H9 (cell line): ENCODE measurements at regions not wholly inside any gene's neighbourhood (a gene's known extent, or its start where the extent isn't known, plus 50 kb on each side); places are given as distances from the start of the nearest gene placed in this dataset.

Experiments
- DNase-seq: peaks from one replicate; pipeline ENCODE4 v3.0.0-alpha.2; 2017
- H2AFZ ChIP-seq: one replicate; pipeline ENCODE4 v1.6.1; 2013; ENCODE audit warnings: mild to moderate bottlenecking, low read length, control low read depth, moderate library complexity
- H2AK5ac ChIP-seq: 2 replicates; pipeline ENCODE4 v1.6.1; 2013; ENCODE audit warnings: low read length, control low read depth, mixed read lengths; ENCODE audit not compliant: insufficient read length
- H2BK120ac ChIP-seq: one replicate; pipeline ENCODE4 v1.6.1; 2013; ENCODE audit warnings: low read depth, mild to moderate bottlenecking, low read length, control low read depth, inconsistent platforms; ENCODE audit not compliant: poor library complexity, severe bottlenecking
- H2BK12ac ChIP-seq: 2 replicates; pipeline ENCODE4 v1.6.1; 2013; ENCODE audit warnings: low read length, control low read depth, mixed read lengths, low read depth; ENCODE audit not compliant: insufficient read length
- H2BK15ac ChIP-seq: 2 replicates; pipeline ENCODE4 v1.6.1; 2013; ENCODE audit warnings: low read depth, low read length, control low read depth
- H2BK20ac ChIP-seq: one replicate; pipeline ENCODE4 v1.6.1; 2013; ENCODE audit warnings: low read depth, mild to moderate bottlenecking, low read length, control low read depth, inconsistent platforms; ENCODE audit not compliant: poor library complexity, severe bottlenecking
- H2BK5ac ChIP-seq: 2 replicates; pipeline ENCODE4 v1.6.1; 2013; ENCODE audit warnings: low read length, control low read depth, mixed read lengths; ENCODE audit not compliant: insufficient read length
- H3K14ac ChIP-seq: 2 replicates; pipeline ENCODE4 v1.6.1; 2013; ENCODE audit warnings: low read length, control low read depth; ENCODE audit not compliant: insufficient read depth
- H3K18ac ChIP-seq: 2 replicates; pipeline ENCODE4 v1.6.1; 2013; ENCODE audit warnings: low read depth, mild to moderate bottlenecking, mixed read lengths, low read length, control low read depth; ENCODE audit not compliant: insufficient read length
- H3K23ac ChIP-seq: 2 replicates; pipeline ENCODE4 v1.6.1; 2013; ENCODE audit warnings: low read length, control low read depth, mixed read lengths, low read depth; ENCODE audit not compliant: insufficient read length
- H3K23me2 ChIP-seq: 2 replicates; pipeline ENCODE4 v1.6.1; 2013; ENCODE audit warnings: low read depth, mild to moderate bottlenecking, mixed read lengths, low read length, control low read depth; ENCODE audit not compliant: insufficient read length, poor library complexity, severe bottlenecking
- H3K27ac ChIP-seq: 2 replicates; pipeline ENCODE4 v1.5.1; 2013; ENCODE audit warnings: low read length, control low read depth, mixed read lengths, low read depth; ENCODE audit not compliant: insufficient read length
- H3K27me3 ChIP-seq: 2 replicates; pipeline ENCODE4 v1.6.1; 2013; ENCODE audit warnings: low read length, control low read depth, inconsistent platforms; ENCODE audit not compliant: insufficient read depth
- H3K4ac ChIP-seq: 2 replicates; pipeline ENCODE4 v1.6.1; 2013; ENCODE audit warnings: low read depth, mild to moderate bottlenecking, control low read depth, inconsistent platforms, low read length, moderate library complexity
- H3K4me1 ChIP-seq: 2 replicates; pipeline ENCODE4 v1.6.1; 2013; ENCODE audit warnings: low read length, control low read depth, inconsistent platforms; ENCODE audit not compliant: insufficient read depth
- H3K4me2 ChIP-seq: 2 replicates; pipeline ENCODE4 v1.6.1; 2013; ENCODE audit warnings: low read length, control low read depth, mixed read lengths; ENCODE audit not compliant: insufficient read length, insufficient read depth
- H3K56ac ChIP-seq: 2 replicates; pipeline ENCODE4 v1.6.1; 2013; ENCODE audit warnings: low read depth, mild to moderate bottlenecking, mixed read lengths, low read length, control low read depth; ENCODE audit not compliant: insufficient read length
- H3K79me1 ChIP-seq: 2 replicates; pipeline ENCODE4 v1.6.1; 2013; ENCODE audit warnings: low read depth, mild to moderate bottlenecking, moderate library complexity, low read length, control low read depth, inconsistent platforms; ENCODE audit not compliant: insufficient read depth, poor library complexity, severe bottlenecking
- H3K79me2 ChIP-seq: 2 replicates; pipeline ENCODE4 v1.6.1; 2013; ENCODE audit warnings: low read length, control low read depth, inconsistent platforms; ENCODE audit not compliant: insufficient read depth
- H3K9ac ChIP-seq: 2 replicates; pipeline ENCODE4 v1.6.1; 2013; ENCODE audit warnings: low read length, control low read depth, mixed read lengths; ENCODE audit not compliant: insufficient read length; ENCODE audit errors: extremely low read depth
- H3K9me3 ChIP-seq: one replicate; pipeline ENCODE4 v1.6.1; 2013; ENCODE audit warnings: low read depth, low read length, inconsistent platforms; ENCODE audit not compliant: control insufficient read depth
- H3T11ph ChIP-seq: one replicate; pipeline ENCODE4 v1.6.1; 2013; ENCODE audit warnings: mild to moderate bottlenecking, low read length, control low read depth, inconsistent platforms
- H4K20me1 ChIP-seq: one replicate; pipeline ENCODE4 v1.6.1; 2013; ENCODE audit not compliant: control insufficient read depth, insufficient read length, insufficient read depth
- H4K5ac ChIP-seq: 2 replicates; pipeline ENCODE4 v1.6.1; 2013; ENCODE audit warnings: low read depth, mild to moderate bottlenecking, mixed read lengths, low read length, control low read depth; ENCODE audit not compliant: insufficient read length
- H4K8ac ChIP-seq: replicated peaks from 2 replicates; pipeline ENCODE4 v1.6.1; 2013; ENCODE audit warnings: low read length, control low read depth, mixed read lengths, low read depth; ENCODE audit not compliant: insufficient read length
- H4K91ac ChIP-seq: 2 replicates; pipeline ENCODE4 v1.6.1; 2013; ENCODE audit warnings: low read depth, mild to moderate bottlenecking, moderate library complexity, mixed read lengths, low read length, control low read depth; ENCODE audit not compliant: insufficient read length
- H3K27ac Mint-ChIP-seq, 3 experiments: 2 replicates in 2 of 3; 3 replicates in 1 of 3; pipeline ENCODE4 v1.8.0; 2020 to 2021; ENCODE audit warnings: mixed read lengths in 3 of 3, mild to moderate bottlenecking in 1 of 3, moderate library complexity in 1 of 3
- H3K27me3 Mint-ChIP-seq: 2 replicates; pipeline ENCODE4 v1.8.0; 2021; ENCODE audit warnings: low read depth, mild to moderate bottlenecking, moderate library complexity, mixed read lengths
- H3K36me3 Mint-ChIP-seq, 3 experiments: 2 replicates in 2 of 3; 3 replicates in 1 of 3; pipeline ENCODE4 v1.8.0; 2020 to 2021; ENCODE audit warnings: low read depth in 3 of 3, mixed read lengths in 3 of 3; ENCODE audit not compliant: insufficient read depth in 1 of 3
- H3K4me1 Mint-ChIP-seq, 2 experiments: 2 replicates each; pipeline ENCODE4 v1.8.0; 2020; ENCODE audit warnings: mixed read lengths in 2 of 2
- H3K4me3 Mint-ChIP-seq, 2 experiments: 2 replicates in 1 of 2; 3 replicates in 1 of 2; pipeline ENCODE4 v1.8.0; 2020 to 2021; ENCODE audit warnings: mild to moderate bottlenecking in 2 of 2, mixed read lengths in 2 of 2, moderate library complexity in 1 of 2
- H3K9me3 Mint-ChIP-seq, 2 experiments: 2 replicates in 1 of 2; 3 replicates in 1 of 2; pipeline ENCODE4 v1.8.0; 2020; ENCODE audit warnings: mild to moderate bottlenecking in 2 of 2, mixed read lengths in 2 of 2, moderate library complexity in 1 of 2
- WGBS: extraction: QIAGEN DNeasy Blood & Tissue Kit; methylation state at CpG from one replicate; pipeline ENCODE4 v1.1.7; 2013; ENCODE audit warnings: missing lambda C conversion rate, low lambda C conversion rate, mixed read lengths; ENCODE audit not compliant: insufficient read length; ENCODE audit errors: extremely low coverage; 5-methylcytosine and 5-hydroxymethylcytosine counted together
- TF ChIP-seq, protein P1 (sequence below): fragments of 200-600 bp; sonication (generic); conservative IDR thresholded peaks from 3 replicates; pipeline ENCODE4 v1.8.0; 2021; ENCODE audit warnings: antibody characterized with exemption, mild to moderate bottlenecking

DNA sequence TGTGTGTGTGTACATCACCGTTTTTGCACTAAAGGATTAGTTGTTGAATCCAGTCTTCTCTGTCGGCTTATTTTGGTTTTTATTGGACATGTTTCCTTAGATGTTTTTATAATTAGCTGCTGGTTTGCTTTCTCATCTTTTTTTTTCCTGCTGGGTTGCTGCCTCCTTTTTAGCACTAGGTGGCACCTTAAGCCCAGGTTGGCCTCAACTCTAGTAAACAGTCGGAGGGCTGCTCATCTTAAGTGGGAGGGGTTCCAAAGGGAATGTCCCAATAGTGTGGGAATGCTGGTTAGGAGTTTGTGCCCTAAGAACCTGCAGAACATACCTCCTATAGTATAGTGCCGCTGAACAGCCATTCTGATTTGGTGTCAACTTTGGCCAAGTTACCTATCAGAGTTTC is 570.1 kb upstream of the CXADR start:
- H4K8ac ChIP-seq: no peak overlapping the region
- H3K27ac Mint-ChIP-seq: no peak overlapping the region; a peak in 1 of 7 replicates
- peaks cover 0 to 9% (median 0%) of the 10 kb centered on the region in 3 experiments; a peak in 3 of 7 replicates for H3K36me3 Mint-ChIP-seq
- no peak overlapping the region for H4K91ac ChIP-seq
- H3K9me3 Mint-ChIP-seq: peaks cover 0 to 14% of the 10 kb centered on the region in 2 experiments; a peak in 4 of 5 replicates
- TF ChIP-seq, protein P1, sequence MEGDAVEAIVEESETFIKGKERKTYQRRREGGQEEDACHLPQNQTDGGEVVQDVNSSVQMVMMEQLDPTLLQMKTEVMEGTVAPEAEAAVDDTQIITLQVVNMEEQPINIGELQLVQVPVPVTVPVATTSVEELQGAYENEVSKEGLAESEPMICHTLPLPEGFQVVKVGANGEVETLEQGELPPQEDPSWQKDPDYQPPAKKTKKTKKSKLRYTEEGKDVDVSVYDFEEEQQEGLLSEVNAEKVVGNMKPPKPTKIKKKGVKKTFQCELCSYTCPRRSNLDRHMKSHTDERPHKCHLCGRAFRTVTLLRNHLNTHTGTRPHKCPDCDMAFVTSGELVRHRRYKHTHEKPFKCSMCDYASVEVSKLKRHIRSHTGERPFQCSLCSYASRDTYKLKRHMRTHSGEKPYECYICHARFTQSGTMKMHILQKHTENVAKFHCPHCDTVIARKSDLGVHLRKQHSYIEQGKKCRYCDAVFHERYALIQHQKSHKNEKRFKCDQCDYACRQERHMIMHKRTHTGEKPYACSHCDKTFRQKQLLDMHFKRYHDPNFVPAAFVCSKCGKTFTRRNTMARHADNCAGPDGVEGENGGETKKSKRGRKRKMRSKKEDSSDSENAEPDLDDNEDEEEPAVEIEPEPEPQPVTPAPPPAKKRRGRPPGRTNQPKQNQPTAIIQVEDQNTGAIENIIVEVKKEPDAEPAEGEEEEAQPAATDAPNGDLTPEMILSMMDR: peak; percentile 81
- no peak overlapping the region for H3K14ac ChIP-seq
- H3K56ac ChIP-seq: no peak overlapping the region
- H3K79me2 ChIP-seq: no peaks in the 10 kb centered on the region
- no peak overlapping the region for H2BK120ac ChIP-seq
- DNase-seq: peak; percentile 69
- peak overlapping the region; percentile 40 for H2AFZ ChIP-seq
- H3K23ac ChIP-seq: no peak overlapping the region
- H3K4ac ChIP-seq: no peak overlapping the region
- no peak overlapping the region for H2BK5ac ChIP-seq
- no peak overlapping the region for H4K5ac ChIP-seq
- H3K4me1 Mint-ChIP-seq: no peaks in the 10 kb centered on the region
- H3K4me3 Mint-ChIP-seq: no peak overlapping the region
- no peak overlapping the region for H2BK15ac ChIP-seq
- H3K4me1 ChIP-seq: no peaks in the 10 kb centered on the region
- H3K18ac ChIP-seq: no peak overlapping the region
- H2AK5ac ChIP-seq: no peak overlapping the region
- H3T11ph ChIP-seq: no peak overlapping the region
- H3K9me3 ChIP-seq: no peaks in the 10 kb centered on the region
- H3K27ac ChIP-seq: no peak overlapping the region
- H3K23me2 ChIP-seq: no peaks in the 10 kb centered on the region
- WGBS: no CpG with 5 or more reads among the region's 4 CpGs
- no peak overlapping the region for H3K9ac ChIP-seq
- H4K20me1 ChIP-seq: no peaks in the 10 kb centered on the region
- H3K79me1 ChIP-seq: no peaks in the 10 kb centered on the region
- H3K27me3 Mint-ChIP-seq: no peaks in the 10 kb centered on the region
- no peak overlapping the region for H2BK20ac ChIP-seq
- H2BK12ac ChIP-seq: no peak overlapping the region
- no peaks in the 10 kb centered on the region for H3K27me3 ChIP-seq
- H3K4me2 ChIP-seq: no peak overlapping the region
